ENCODE measurements at regions not wholly inside any gene's neighbourhood (a gene's known extent, or its start where the extent isn't known, plus 50 kb on each side); places are given as distances from the start of the nearest gene placed in this dataset.

- no peak overlapping the region for H3K4me3 ChIP-seq (replicated peaks in 1 of 2; ENCODE audit: low read depth in 2 of 2, low read length in 2 of 2)
- no peak for DNase-seq (ENCODE audit: low read depth in 2 of 2)
- TF ChIP-seq, protein P1, sequence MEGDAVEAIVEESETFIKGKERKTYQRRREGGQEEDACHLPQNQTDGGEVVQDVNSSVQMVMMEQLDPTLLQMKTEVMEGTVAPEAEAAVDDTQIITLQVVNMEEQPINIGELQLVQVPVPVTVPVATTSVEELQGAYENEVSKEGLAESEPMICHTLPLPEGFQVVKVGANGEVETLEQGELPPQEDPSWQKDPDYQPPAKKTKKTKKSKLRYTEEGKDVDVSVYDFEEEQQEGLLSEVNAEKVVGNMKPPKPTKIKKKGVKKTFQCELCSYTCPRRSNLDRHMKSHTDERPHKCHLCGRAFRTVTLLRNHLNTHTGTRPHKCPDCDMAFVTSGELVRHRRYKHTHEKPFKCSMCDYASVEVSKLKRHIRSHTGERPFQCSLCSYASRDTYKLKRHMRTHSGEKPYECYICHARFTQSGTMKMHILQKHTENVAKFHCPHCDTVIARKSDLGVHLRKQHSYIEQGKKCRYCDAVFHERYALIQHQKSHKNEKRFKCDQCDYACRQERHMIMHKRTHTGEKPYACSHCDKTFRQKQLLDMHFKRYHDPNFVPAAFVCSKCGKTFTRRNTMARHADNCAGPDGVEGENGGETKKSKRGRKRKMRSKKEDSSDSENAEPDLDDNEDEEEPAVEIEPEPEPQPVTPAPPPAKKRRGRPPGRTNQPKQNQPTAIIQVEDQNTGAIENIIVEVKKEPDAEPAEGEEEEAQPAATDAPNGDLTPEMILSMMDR (IDR thresholded peaks at IDR 0.05; ENCODE audit: low read depth, low read length), result no peak
Observed at GRCh38 chr13:40087091-40088002, 431.9 kb downstream of the COG6 start.

- no peak for DNase-seq (ENCODE audit: low read depth in 2 of 2)
- H3K4me3 ChIP-seq (replicated peaks in 1 of 2; ENCODE audit: low read depth in 2 of 2, low read length in 2 of 2), result no peak overlapping the region
- TF ChIP-seq, protein P1 (IDR thresholded peaks at IDR 0.05; ENCODE audit: low read depth, low read length), result no peak
Observed at GRCh38 chr13:40094056-40094455, 438.6 kb downstream of the COG6 start.

- H3K4me3 ChIP-seq (replicated peaks in 1 of 2; ENCODE audit: low read depth in 2 of 2, low read length in 2 of 2), result no peak overlapping the region
- DNase-seq (ENCODE audit: low read depth in 2 of 2), result no peak
- TF ChIP-seq, protein P1 (IDR thresholded peaks at IDR 0.05; ENCODE audit: low read depth, low read length), result no peak
Observed at GRCh38 chr13:40095695-40096356, 440.4 kb downstream of the COG6 start.

DNA sequence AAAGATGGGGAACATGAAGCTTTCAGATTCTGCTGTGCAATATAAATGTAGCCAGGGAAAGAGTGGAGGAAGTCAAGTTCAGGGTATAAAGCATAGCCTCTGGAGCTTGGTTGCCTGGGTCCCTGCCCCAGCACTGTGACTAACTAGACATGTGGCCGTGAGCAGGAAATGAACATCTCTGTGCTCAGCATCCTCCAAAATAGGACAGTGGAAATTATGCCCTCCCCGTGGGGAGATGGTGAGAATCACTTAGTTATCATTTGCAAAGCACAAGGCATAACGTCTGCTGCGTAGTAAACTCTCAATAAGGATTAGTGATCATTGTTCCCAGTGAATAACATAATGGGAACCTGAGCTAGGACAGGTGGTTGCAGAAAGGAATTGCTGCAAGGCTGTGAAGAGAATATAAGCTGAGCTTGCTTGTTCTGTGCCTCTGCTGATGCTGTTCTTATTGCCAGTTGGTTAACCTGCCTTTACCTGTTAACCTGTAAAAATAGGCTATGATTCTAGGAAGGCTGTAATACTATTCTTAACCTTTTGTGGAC lies 441.0 kb downstream of the COG6 start:
- no peak for DNase-seq (ENCODE audit: low read depth in 2 of 2)
- TF ChIP-seq, protein P1 (IDR thresholded peaks at IDR 0.05; ENCODE audit: low read depth, low read length), result no peak
- no peak overlapping the region for H3K4me3 ChIP-seq (replicated peaks in 1 of 2; ENCODE audit: low read depth in 2 of 2, low read length in 2 of 2)

DNA sequence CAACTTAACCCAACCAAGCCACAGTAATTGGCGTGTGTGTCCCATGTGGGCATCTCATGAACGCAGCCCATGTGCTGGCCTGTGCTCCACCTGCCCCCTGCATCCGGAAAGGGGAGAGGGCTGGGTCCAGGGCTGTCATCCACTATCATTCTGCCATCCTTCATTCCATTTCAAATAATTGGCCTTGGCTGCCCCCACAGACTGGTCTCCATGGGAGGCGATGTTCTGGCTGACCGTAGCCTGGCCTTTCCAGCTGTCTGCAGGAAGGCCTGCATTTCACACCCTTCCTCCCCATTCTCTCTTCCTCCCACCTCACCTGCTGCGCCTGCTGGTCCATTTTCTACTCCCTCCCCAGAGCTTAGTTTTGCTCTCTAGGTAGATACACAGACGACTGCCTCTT lies 442.8 kb downstream of the COG6 start:
- DNase-seq (ENCODE audit: low read depth in 2 of 2), result no peak
- H3K4me3 ChIP-seq (replicated peaks in 1 of 2; ENCODE audit: low read depth in 2 of 2, low read length in 2 of 2), result no peak overlapping the region
- TF ChIP-seq, protein P1 (IDR thresholded peaks at IDR 0.05; ENCODE audit: low read depth, low read length), result no peak

DNA sequence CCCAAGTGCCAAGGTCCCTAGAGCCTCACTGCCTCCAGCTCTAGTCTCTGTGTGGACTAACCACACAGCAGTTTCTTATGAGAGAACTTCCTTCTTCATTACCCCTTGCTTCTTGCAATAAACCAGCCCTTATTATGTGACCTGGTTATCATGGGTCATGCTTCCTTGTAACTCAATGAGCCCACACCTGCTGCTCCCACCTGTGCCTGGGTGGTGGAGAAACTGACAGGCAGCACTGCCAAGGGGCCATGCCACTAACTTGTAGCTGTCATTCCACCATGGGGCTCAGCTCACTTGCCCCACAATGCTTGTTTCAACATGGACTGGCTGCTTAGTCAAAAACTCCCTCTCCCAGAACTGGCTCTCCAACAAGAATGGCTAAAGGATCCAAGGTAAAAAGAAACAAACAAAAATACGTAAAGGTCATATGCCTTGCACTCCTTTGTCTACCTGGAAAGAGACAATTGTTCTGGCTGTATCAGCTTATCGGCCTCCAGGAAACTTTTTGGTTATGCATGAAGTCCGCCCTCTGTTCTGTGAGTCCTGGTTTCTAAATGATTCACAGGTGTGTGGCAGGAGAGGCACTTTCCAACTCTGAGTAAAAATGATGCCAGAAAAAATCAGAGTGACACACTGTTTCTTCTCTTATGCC lies 446.4 kb downstream of the COG6 start:
- DNase-seq (ENCODE audit: low read depth in 2 of 2), result no peak
- TF ChIP-seq, protein P1 (IDR thresholded peaks at IDR 0.05; ENCODE audit: low read depth, low read length), result no peak
- H3K4me3 ChIP-seq (replicated peaks in 1 of 2; ENCODE audit: low read depth in 2 of 2, low read length in 2 of 2), result no peak overlapping the region

Measured in cardiac fibroblast (primary cell).